H1 (cell line): ENCODE measurements at regions not wholly inside any gene's neighbourhood (a gene's known extent, or its start where the extent isn't known, plus 50 kb on each side); places are given as distances from the start of the nearest gene placed in this dataset.

Experiments used
- CTCF ChIA-PET: fragments of 300-600 bp; sonication (Branson Sonifier 250); formaldehyde crosslinking; loops from one replicate; lab custom pipeline; 2021; ENCODE audit not compliant: partially characterized antibody; lab: Charles Lee
- POLR2A ChIA-PET: fragments of 300-600 bp; sonication (Branson Sonifier 250); formaldehyde crosslinking; loops from one replicate; lab custom pipeline; 2021; ENCODE audit warnings: inconsistent platforms; ENCODE audit not compliant: partially characterized antibody; lab: Charles Lee
- DNase-seq, 2 experiments: peaks; one replicate each; pipeline versions ENCODE4 v3.0.0 to v3.0.0-alpha.2; 2010 to 2022; ENCODE audit warnings: low spot score in 2 of 2, low read depth in 1 of 2, mixed read lengths in 1 of 2
- FAIRE-seq: peaks from 2 replicates; lab custom pipeline; 2011; peaks lifted over from hg19 to GRCh38; lab: Jason Lieb, UNC
- H2AFZ ChIP-seq: 2 replicates; pipeline ENCODE4 v1.8.1; 2012; ENCODE audit warnings: low read length, inconsistent platforms
- H2AK5ac ChIP-seq: 2 replicates; pipeline ENCODE4 v1.6.1; 2013; ENCODE audit warnings: low read depth, low read length
- H2BK120ac ChIP-seq: replicated peaks from 2 replicates; pipeline ENCODE3; 2013; ENCODE audit warnings: low read depth, low read length, inconsistent platforms
- H2BK12ac ChIP-seq: 2 replicates; pipeline ENCODE4 v1.6.1; 2013; ENCODE audit warnings: low read depth, low read length
- H2BK15ac ChIP-seq: 2 replicates; pipeline ENCODE4 v1.6.1; 2013; ENCODE audit warnings: low read length
- H2BK20ac ChIP-seq: 2 replicates; pipeline ENCODE4 v1.6.1; 2013; ENCODE audit warnings: low read length
- H2BK5ac ChIP-seq: 2 replicates; pipeline ENCODE4 v1.6.1; 2013; ENCODE audit warnings: low read depth, low read length
- H3K14ac ChIP-seq: 2 replicates; pipeline ENCODE4 v1.6.1; 2013; ENCODE audit warnings: inconsistent platforms; ENCODE audit not compliant: insufficient read length
- H3K18ac ChIP-seq: 2 replicates; pipeline ENCODE4 v1.6.1; 2013; ENCODE audit warnings: low read length; ENCODE audit errors: extremely low read depth
- H3K23ac ChIP-seq: 2 replicates; pipeline ENCODE4 v1.6.1; 2013; ENCODE audit warnings: inconsistent platforms; ENCODE audit not compliant: insufficient read length
- H3K23me2 ChIP-seq: 2 replicates; pipeline ENCODE4 v1.6.1; 2013; ENCODE audit warnings: low read depth, low read length
- H3K27ac ChIP-seq: 2 replicates; pipeline ENCODE4 v1.6.1; 2011; ENCODE audit warnings: low read depth, low read length, inconsistent platforms
- H3K27me3 ChIP-seq, 4 experiments: replicated peaks in 1 of 4; 1 replicate in 1 of 4; 2 replicates in 3 of 4; pipeline versions ENCODE4 v1.6.1 to v1.8.1; 2011 to 2013; ENCODE audit warnings: low read length in 3 of 4, mild to moderate bottlenecking in 3 of 4, inconsistent platforms in 2 of 4, mixed read lengths in 2 of 4, moderate library complexity in 1 of 4; ENCODE audit not compliant: control insufficient read depth in 3 of 4, insufficient read depth in 3 of 4; ENCODE audit errors: extremely low read depth in 1 of 4
- H3K36me3 ChIP-seq, 4 experiments: 2 replicates each; pipeline versions ENCODE4 v1.6.1 to v1.8.1; 2011 to 2013; ENCODE audit warnings: mild to moderate bottlenecking in 4 of 4, low read length in 3 of 4, moderate library complexity in 2 of 4, control low read depth in 1 of 4, inconsistent platforms in 1 of 4; ENCODE audit not compliant: insufficient read depth in 4 of 4, control insufficient read depth in 2 of 4
- H3K4ac ChIP-seq: replicated peaks from 2 replicates; pipeline ENCODE3; 2013; ENCODE audit warnings: low read length, low read depth, mixed read lengths, inconsistent platforms; ENCODE audit not compliant: insufficient read length
- H3K4me1 ChIP-seq, 4 experiments: replicated peaks in 1 of 4; 1 replicate in 1 of 4; 2 replicates in 3 of 4; pipeline versions ENCODE4 v1.6.1 to v1.8.1; 2011 to 2013; ENCODE audit warnings: low read length in 3 of 4, inconsistent platforms in 2 of 4, mixed read lengths in 1 of 4; ENCODE audit not compliant: insufficient read depth in 4 of 4, control insufficient read depth in 3 of 4
- H3K4me2 ChIP-seq, 2 experiments: 2 replicates each; pipeline versions ENCODE4 v1.6.1 to v1.8.1; 2011 to 2013; ENCODE audit warnings: low read depth in 2 of 2, low read length in 2 of 2, control low read depth in 1 of 2, inconsistent platforms in 1 of 2, mild to moderate bottlenecking in 1 of 2; ENCODE audit not compliant: insufficient read depth in 1 of 2
- H3K4me3 ChIP-seq, 4 experiments: fragments of 200-600, 300-600 bp in 1 of 4; sonication (generic), shearing (Covaris generic), sonication (Bioruptor Twin) in 1 of 4; 2 replicates each; pipeline versions ENCODE4 v1.5.1 to v1.8.1; 2011 to 2016; ENCODE audit warnings: low read length in 4 of 4, low read depth in 3 of 4, control low read depth in 2 of 4, inconsistent platforms in 2 of 4, mild to moderate bottlenecking in 2 of 4, mixed read lengths in 1 of 4, moderate library complexity in 1 of 4; ENCODE audit not compliant: insufficient read depth in 2 of 4; ENCODE audit errors: extremely low read depth in 1 of 4
- H3K56ac ChIP-seq: replicated peaks from 2 replicates; pipeline ENCODE3; 2013; ENCODE audit warnings: low read depth, mild to moderate bottlenecking, mixed read lengths, low read length, inconsistent platforms; ENCODE audit not compliant: insufficient read length
- H3K79me1 ChIP-seq: 2 replicates; pipeline ENCODE4 v1.6.1; 2013; ENCODE audit warnings: low read depth, low read length, control low read depth
- H3K79me2 ChIP-seq, 2 experiments: 2 replicates each; pipeline versions ENCODE4 v1.6.1 to v1.8.1; 2012 to 2013; ENCODE audit warnings: low read length in 2 of 2, mild to moderate bottlenecking in 2 of 2, inconsistent platforms in 1 of 2; ENCODE audit not compliant: insufficient read depth in 2 of 2, control insufficient read depth in 1 of 2
- H3K9ac ChIP-seq, 4 experiments: replicated peaks in 1 of 4; 1 replicate in 1 of 4; 2 replicates in 3 of 4; pipeline versions ENCODE4 v1.6.1 to v1.8.1; 2011 to 2013; ENCODE audit warnings: low read depth in 3 of 4, low read length in 3 of 4, control low read depth in 2 of 4, mild to moderate bottlenecking in 2 of 4, moderate library complexity in 2 of 4, inconsistent platforms in 1 of 4; ENCODE audit errors: extremely low read depth in 1 of 4
- H3K9me3 ChIP-seq, 2 experiments: 2 replicates each; pipeline versions ENCODE4 v1.6.1 to v1.8.1; 2012 to 2013; ENCODE audit warnings: mild to moderate bottlenecking in 2 of 2, moderate library complexity in 2 of 2, control low read depth in 1 of 2, inconsistent platforms in 1 of 2, low read depth in 1 of 2, low read length in 1 of 2, mixed read lengths in 1 of 2; ENCODE audit not compliant: insufficient read depth in 2 of 2
- H4K20me1 ChIP-seq, 2 experiments: replicated peaks in 1 of 2; 2 replicates each; pipeline versions ENCODE3 to v1.8.1; 2011 to 2013; ENCODE audit warnings: inconsistent platforms in 2 of 2, low read length in 2 of 2, mild to moderate bottlenecking in 1 of 2; ENCODE audit not compliant: insufficient read depth in 2 of 2, control insufficient read depth in 1 of 2
- H4K5ac ChIP-seq: 2 replicates; pipeline ENCODE4 v1.6.1; 2013; ENCODE audit warnings: low read length, low read depth, mixed read lengths, inconsistent platforms; ENCODE audit not compliant: insufficient read length
- H4K8ac ChIP-seq: 2 replicates; pipeline ENCODE4 v1.8.0; 2013; ENCODE audit warnings: mild to moderate bottlenecking, moderate library complexity, low read length, inconsistent platforms; ENCODE audit not compliant: insufficient read depth; ENCODE audit errors: extremely low read depth
- H4K91ac ChIP-seq: replicated peaks from 2 replicates; pipeline ENCODE3; 2013; ENCODE audit warnings: low read length, mixed read lengths, inconsistent platforms; ENCODE audit not compliant: insufficient read length
- BACH1 ChIP-seq: IDR thresholded peaks from 2 replicates; pipeline ENCODE4 v1.6.1; 2012; ENCODE audit warnings: low read length, improper control_type of control experiment
- CBX5 ChIP-seq: fragments of 300-800, 300-1000 bp; sonication (generic); IDR thresholded peaks from 2 replicates; pipeline ENCODE4 v1.7.1; 2016; ENCODE audit warnings: antibody characterized with exemption, low read length, low read depth
- CHD1 ChIP-seq: IDR thresholded peaks from 2 replicates; pipeline ENCODE4 v1.6.1; 2012; ENCODE audit warnings: low read depth, low read length, improper control_type of control experiment
- CHD2 ChIP-seq: IDR thresholded peaks from 2 replicates; pipeline ENCODE4 v1.6.1; 2012; ENCODE audit warnings: low read length, improper control_type of control experiment
- FOSL1 ChIP-seq: IDR thresholded peaks from 2 replicates; pipeline ENCODE4 v1.6.1; 2011; ENCODE audit warnings: mild to moderate bottlenecking, low read depth, low read length, moderate library complexity; ENCODE audit not compliant: insufficient read depth
- GTF2F1 ChIP-seq: IDR thresholded peaks from 2 replicates; pipeline ENCODE4 v1.6.1; 2012; ENCODE audit warnings: low read depth, low read length, improper control_type of control experiment, borderline replicate concordance
- HDAC2 ChIP-seq, 2 experiments: fragments of 300-600 bp in 1 of 2; sonication (generic) in 1 of 2; IDR thresholded peaks; 2 replicates each; pipeline ENCODE4 v1.6.1; 2011 to 2012; ENCODE audit warnings: low read depth in 2 of 2, low read length in 2 of 2, mild to moderate bottlenecking in 2 of 2, moderate library complexity in 2 of 2, borderline replicate concordance in 1 of 2, inconsistent platforms in 1 of 2
- SIX5 ChIP-seq: IDR thresholded peaks from 2 replicates; pipeline ENCODE4 v1.6.1; 2011; ENCODE audit warnings: mild to moderate bottlenecking, low read depth, low read length
- WGBS, 2 experiments: shearing (Covaris generic) in 1 of 2; methylation state at CpG; one replicate each; pipeline versions ENCODE4 v1.1.6 to v1.1.7; 2013 to 2015; ENCODE audit warnings: low lambda C conversion rate in 2 of 2, mixed read lengths in 2 of 2, inconsistent platforms in 1 of 2, low coverage in 1 of 2, missing lambda C conversion rate in 1 of 2; ENCODE audit not compliant: insufficient replicate concordance in 2 of 2, insufficient coverage in 1 of 2, insufficient read length in 1 of 2; ENCODE audit errors: extremely low coverage in 1 of 2, missing lambda C conversion rate in 1 of 2; 5-methylcytosine and 5-hydroxymethylcytosine counted together
- TF ChIP-seq, protein P1 (sequence below): IDR thresholded peaks from 2 replicates; pipeline ENCODE4 v1.6.1; 2012; ENCODE audit warnings: inconsistent platforms

DNA sequence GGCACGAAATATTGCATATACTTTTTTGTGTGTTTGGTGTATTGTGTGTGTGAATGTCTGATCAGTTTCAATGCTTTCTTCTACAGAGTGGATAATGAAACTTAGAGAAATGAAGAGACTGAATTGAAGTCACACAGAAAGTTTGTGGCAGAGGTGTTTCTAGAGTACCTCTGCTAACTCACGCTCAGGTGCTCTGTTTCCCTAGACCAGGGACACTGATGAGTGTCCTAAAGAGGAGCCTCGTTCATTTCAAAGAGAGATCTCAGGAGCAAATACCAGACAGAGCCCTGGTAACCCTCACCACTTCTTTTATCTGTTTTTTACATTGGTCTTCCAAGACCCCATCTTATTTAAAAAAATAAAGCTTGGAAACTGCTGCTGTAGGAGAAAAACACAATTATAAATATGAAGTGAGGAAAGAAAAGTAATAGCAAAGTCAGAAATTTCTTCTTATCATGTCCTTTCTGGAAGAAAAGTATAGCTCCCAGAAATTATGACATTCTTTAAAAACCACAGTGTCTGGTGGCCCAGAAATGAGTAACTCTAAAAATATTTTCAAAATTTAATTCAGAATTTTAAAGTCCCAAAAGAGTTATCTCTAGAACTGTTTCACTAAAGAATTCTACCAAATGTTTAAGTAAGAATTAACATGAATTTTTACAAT, 720.6 kb downstream of the RFPL4B start:
- Histone ChIP-seq H3K23me2 (no peaks in the 10 kb centered on the region), H3K4me3 (no peak overlapping the region), H2BK20ac (no peak overlapping the region), H2BK5ac (no peak overlapping the region), H3K27me3 (no peaks in the 10 kb centered on the region), H2BK120ac (no peak overlapping the region), H4K5ac (no peak overlapping the region), H3K9me3 (no peaks in the 10 kb centered on the region), H3K4ac (no peak overlapping the region), H3K4me2 (no peak overlapping the region), H3K36me3 (no peaks in the 10 kb centered on the region), H3K79me1 (no peaks in the 10 kb centered on the region), H3K9ac (no peak overlapping the region), H3K14ac (no peak overlapping the region), H3K79me2 (no peaks in the 10 kb centered on the region), H3K27ac (no peak overlapping the region), H4K8ac (no peak overlapping the region), H2AFZ (peak overlapping the region; percentile 75; the same call in 1 of the 2 replicates), H2AK5ac (no peak overlapping the region), H3K56ac (no peak overlapping the region), H2BK12ac (no peak overlapping the region), H4K91ac (no peak overlapping the region), H3K23ac (no peak overlapping the region), H3K4me1 (peaks cover 0 to 7% (median 0%) of the 10 kb centered on the region in 4 experiments; a peak in 1 of 7 replicates), H2BK15ac (no peak overlapping the region), H4K20me1 (no peaks in the 10 kb centered on the region), H3K18ac (no peak overlapping the region)
- CTCF ChIA-PET, result interaction anchor here (0.6 kb wide), 1 partner anchor 20 kb away, joined by 3 read pairs; no protein-coding TSS in a partner anchor
- FAIRE-seq, result no peak
- DNase-seq, result no peak
- no peak for TF ChIP-seq BACH1
- TF ChIP-seq CHD1, result no peak
- no peak for TF ChIP-seq CHD2
- TF ChIP-seq GTF2F1, result no peak
- TF ChIP-seq HDAC2 (IDR thresholded peaks at IDR 0.05; ENCODE audit: borderline replicate concordance in 1 of 2, low read depth in 2 of 2, low read length in 2 of 2), result no peak
- no peak for TF ChIP-seq CBX5
- TF ChIP-seq, protein P1, sequence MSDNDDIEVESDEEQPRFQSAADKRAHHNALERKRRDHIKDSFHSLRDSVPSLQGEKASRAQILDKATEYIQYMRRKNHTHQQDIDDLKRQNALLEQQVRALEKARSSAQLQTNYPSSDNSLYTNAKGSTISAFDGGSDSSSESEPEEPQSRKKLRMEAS, result no peak
- no peak for TF ChIP-seq SIX5
- no peak for TF ChIP-seq FOSL1
- 84% methylated on average over 3 of the region's 3 CpGs; no CpG with 5 or more reads in 1 of the 2 experiments for WGBS, 2 experiments
- POLR2A ChIA-PET, result no interaction called here
